NT2/D1 (cell line): ENCODE measurements at regions not wholly inside any gene's neighbourhood (a gene's known extent, or its start where the extent isn't known, plus 50 kb on each side); places are given as distances from the start of the nearest gene placed in this dataset.

Source experiments
- DNase-seq: peaks from one replicate; pipeline ENCODE4 v3.0.0-alpha.2; 2011; ENCODE audit warnings: low read depth, low spot score
- H3K27me3 ChIP-seq: 2 replicates; pipeline ENCODE4 v1.6.0; 2011; ENCODE audit warnings: mild to moderate bottlenecking; ENCODE audit not compliant: insufficient read length, insufficient read depth
- H3K36me3 ChIP-seq: 2 replicates; pipeline ENCODE4 v1.6.1; 2011; ENCODE audit warnings: mild to moderate bottlenecking, low read length, mixed read lengths; ENCODE audit not compliant: insufficient read depth, insufficient read length
- H3K4me1 ChIP-seq: 2 replicates; pipeline ENCODE4 v1.5.1; 2011; ENCODE audit not compliant: insufficient read depth, insufficient read length
- H3K4me3 ChIP-seq: 2 replicates; pipeline ENCODE4 v1.5.1; 2011; ENCODE audit warnings: low read depth; ENCODE audit not compliant: insufficient read length
- H3K9ac ChIP-seq: 2 replicates; pipeline ENCODE4 v1.6.0; 2011; ENCODE audit warnings: low read depth; ENCODE audit not compliant: insufficient read length
- H3K9me3 ChIP-seq: 2 replicates; pipeline ENCODE4 v1.5.1; 2011; ENCODE audit warnings: mild to moderate bottlenecking, low read length; ENCODE audit not compliant: insufficient read depth
- SUZ12 ChIP-seq: IDR thresholded peaks from 2 replicates; pipeline ENCODE4 v1.6.1; 2011; ENCODE audit not compliant: insufficient read length, insufficient read depth; ENCODE audit errors: extremely low read depth
- YY1 ChIP-seq: IDR thresholded peaks from 2 replicates; pipeline ENCODE4 v1.6.1; 2011; ENCODE audit not compliant: insufficient read length, insufficient read depth
- ZNF274 ChIP-seq: IDR thresholded peaks from 2 replicates; pipeline ENCODE4 v1.6.1; 2011; ENCODE audit warnings: mild to moderate bottlenecking, low read depth, low read length

- H3K36me3 ChIP-seq = no peaks in the 10 kb centered on the region
- DNase-seq = no peak
- no peak overlapping the region for H3K9ac ChIP-seq
- TF ChIP-seq ZNF274 = no peak
- no peak for TF ChIP-seq YY1
- TF ChIP-seq SUZ12 = no peak
- no peaks in the 10 kb centered on the region for H3K27me3 ChIP-seq
- H3K4me1 ChIP-seq = no peaks in the 10 kb centered on the region
- no peaks in the 10 kb centered on the region for H3K9me3 ChIP-seq
- no peak overlapping the region for H3K4me3 ChIP-seq
These were observed 394.1 kb downstream of the ZNF608 start for GRCh38 chr5:124352312-124352711.

- no peaks in the 10 kb centered on the region for H3K9me3 ChIP-seq
- H3K27me3 ChIP-seq = no peaks in the 10 kb centered on the region
- H3K9ac ChIP-seq = no peak overlapping the region
- H3K4me3 ChIP-seq = no peak overlapping the region
- H3K4me1 ChIP-seq = no peaks in the 10 kb centered on the region
- DNase-seq = no peak
- no peaks in the 10 kb centered on the region for H3K36me3 ChIP-seq
- TF ChIP-seq SUZ12 = no peak
- TF ChIP-seq YY1 = no peak
- TF ChIP-seq ZNF274 = no peak
These were observed 396.5 kb downstream of the ZNF608 start for GRCh38 chr5:124349931-124350330.

GRCh38 chr5:124343451-124343867, 403.0 kb downstream of the ZNF608 start:
- Histone ChIP-seq H3K4me1 (no peaks in the 10 kb centered on the region), H3K36me3 (no peaks in the 10 kb centered on the region), H3K4me3 (no peak overlapping the region), H3K9me3 (no peaks in the 10 kb centered on the region), H3K27me3 (no peaks in the 10 kb centered on the region), H3K9ac (no peak overlapping the region)
- DNase-seq = no peak
- TF ChIP-seq SUZ12 = no peak
- TF ChIP-seq ZNF274 = no peak
- no peak for TF ChIP-seq YY1

GRCh38 chr5:124342986-124343385, 403.5 kb downstream of the ZNF608 start:
- H3K4me3 ChIP-seq = no peak overlapping the region
- no peaks in the 10 kb centered on the region for H3K36me3 ChIP-seq
- no peaks in the 10 kb centered on the region for H3K27me3 ChIP-seq
- H3K9me3 ChIP-seq = no peaks in the 10 kb centered on the region
- H3K9ac ChIP-seq = no peak overlapping the region
- TF ChIP-seq SUZ12 = no peak
- TF ChIP-seq YY1 = no peak
- TF ChIP-seq ZNF274 = no peak
- DNase-seq = no peak
- no peaks in the 10 kb centered on the region for H3K4me1 ChIP-seq

- TF ChIP-seq YY1 (no peak), ZNF274 (no peak), SUZ12 (no peak)
- Histone ChIP-seq H3K27me3 (no peaks in the 10 kb centered on the region), H3K9ac (no peak overlapping the region), H3K4me3 (no peak overlapping the region), H3K4me1 (no peaks in the 10 kb centered on the region), H3K36me3 (no peaks in the 10 kb centered on the region), H3K9me3 (no peaks in the 10 kb centered on the region)
- no peak for DNase-seq
These were observed 403.9 kb downstream of the ZNF608 start for GRCh38 chr5:124342584-124342983.

GRCh38 chr5:124342027-124342471, 404.4 kb downstream of the ZNF608 start:
- Histone ChIP-seq H3K4me3 (no peak overlapping the region), H3K4me1 (no peaks in the 10 kb centered on the region), H3K9ac (no peak overlapping the region), H3K9me3 (no peaks in the 10 kb centered on the region), H3K27me3 (no peaks in the 10 kb centered on the region), H3K36me3 (no peaks in the 10 kb centered on the region)
- DNase-seq = no peak
- no peak for TF ChIP-seq ZNF274
- no peak for TF ChIP-seq YY1
- no peak for TF ChIP-seq SUZ12

- H3K36me3 ChIP-seq = no peaks in the 10 kb centered on the region
- no peak overlapping the region for H3K4me3 ChIP-seq
- no peaks in the 10 kb centered on the region for H3K4me1 ChIP-seq
- no peak overlapping the region for H3K9ac ChIP-seq
- no peaks in the 10 kb centered on the region for H3K9me3 ChIP-seq
- H3K27me3 ChIP-seq = no peaks in the 10 kb centered on the region
- DNase-seq = no peak
- TF ChIP-seq ZNF274 (no peak), SUZ12 (no peak), YY1 (no peak)
These were observed 405.2 kb downstream of the ZNF608 start for GRCh38 chr5:124341066-124341858.
